Fibroblast of lung (primary cell): ENCODE measurements at regions not wholly inside any gene's neighbourhood (a gene's known extent, or its start where the extent isn't known, plus 50 kb on each side); places are given as distances from the start of the nearest gene placed in this dataset.

Experiments
- CTCF ChIP-seq, 2 donors: IDR thresholded peaks in 1 of 2; conservative IDR thresholded peaks in 1 of 2; 1 replicate in 1 of 2; 2 replicates in 1 of 2; pipeline ENCODE4 v1.5.1; 2011 to 2012; ENCODE audit warnings: low read length in 2 of 2, control low read depth in 1 of 2, inconsistent platforms in 1 of 2, low read depth in 1 of 2, mild to moderate bottlenecking in 1 of 2
- EZH2 ChIP-seq: IDR thresholded peaks from 2 replicates; pipeline ENCODE4 v1.5.1; 2012; ENCODE audit warnings: low read length, control low read depth, mild to moderate bottlenecking; ENCODE audit errors: missing control alignments

GRCh38 chr5:62126090-62126489 lies 179.9 kb upstream of the KIF2A start:
- TF ChIP-seq CTCF (conservative IDR thresholded peaks at IDR 0.05 in 1 of 2, IDR thresholded peaks at IDR 0.05 in 1 of 2; ENCODE audit: low read depth in 1 of 2, low read length in 2 of 2) (no peak), EZH2 (no peak)
